Heart left ventricle (tissue), 13 donors: ENCODE measurements at regions not wholly inside any gene's neighbourhood (a gene's known extent, or its start where the extent isn't known, plus 50 kb on each side); places are given as distances from the start of the nearest gene placed in this dataset.

Experiments
- CTCF ChIP-seq, 12 donors: fragments of 200-600 bp; sonication (generic) in 4 of 12; IDR thresholded peaks; one replicate each; pipeline versions ENCODE4 v1.5.0 to v1.8.0; 2018 to 2022; ENCODE audit warnings: antibody characterized with exemption in 12 of 12, mild to moderate bottlenecking in 5 of 12
- POLR2A ChIP-seq, 2 donors: fragments of 450-650 bp; IDR thresholded peaks; one replicate each; pipeline ENCODE4 v1.6.1; 2017; ENCODE audit warnings: antibody characterized with exemption in 2 of 2, mild to moderate bottlenecking in 2 of 2, moderate library complexity in 2 of 2
- donor health status: ischemic (EF 13 %, LVEDD 7.1; RV severe dilation, severe dysfunction).
- donor health status: DM: no; HTN: yes; CAD: no.
- donor health status: DM: no; HTN: no; CAD: no.
- donor health status: ischemic (EF 25% LVEDD 6.9; RV normal size, moderate dysfunction).
- donor health status: ischemic (EF 25% LVEDD 5.7; RV mildly dilated, moderate dysfunction).
- donor health status: ischemic (EF 35%, LVEDD 5.7; RV mildly dilated, moderate dysfunction).
- donor health status: nonischemic (EF 11% LVEDD 7.7; RV severe dilation, severe dysfunction).
- donor health status: DM: yes; HTN: yes; CAD: no.
- donor health status: PGD.
- donor health status: ischemic (EF 29% LVEDD 5.4; RV normal size, mild dysfunction).
- donor health status: nonischemic (EF 23%, LVEDD 6.1; RV moderate dilation, normal function).

DNA sequence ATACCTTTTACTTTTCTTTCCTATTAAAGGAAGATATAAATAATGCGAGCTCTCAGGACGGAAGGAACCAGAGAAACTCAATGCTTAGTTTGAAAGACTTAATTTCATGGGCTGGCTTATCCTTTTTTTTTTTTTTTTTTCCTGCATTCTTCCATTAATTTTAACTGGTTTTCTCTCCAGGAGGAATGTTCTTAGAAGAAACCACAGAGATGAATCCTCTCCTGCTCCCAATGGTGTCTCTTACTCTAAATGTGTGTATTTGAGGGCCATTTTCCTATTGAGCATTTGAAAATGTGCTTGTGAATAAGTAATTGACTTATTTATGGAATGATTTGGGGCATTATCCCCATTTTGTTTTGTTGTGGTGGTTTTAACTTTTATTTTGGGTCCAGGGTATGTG lies 494.9 kb downstream of the FOXO1 start:
- TF ChIP-seq CTCF (IDR thresholded peaks at IDR 0.05) = no peak
- no peak for TF ChIP-seq POLR2A (IDR thresholded peaks at IDR 0.05)
